ENCODE measurements at regions not wholly inside any gene's neighbourhood (a gene's known extent, or its start where the extent isn't known, plus 50 kb on each side); places are given as distances from the start of the nearest gene placed in this dataset.

- TF ChIP-seq POLR2A (IDR thresholded peaks at IDR 0.05; ENCODE audit: low read depth, low read length) (no peak), BHLHE40 (IDR thresholded peaks at IDR 0.05; ENCODE audit: low read depth, low read length) (no peak), MXI1 (IDR thresholded peaks at IDR 0.05; ENCODE audit: borderline replicate concordance, low read depth, low read length) (no peak), CTCF (conservative IDR thresholded peaks at IDR 0.05; ENCODE audit: low read depth, low read length) (no peak), RAD21 (IDR thresholded peaks at IDR 0.05; ENCODE audit: low read length) (no peak)
Measured at GRCh38 chr16:50881331-50881830, 139.5 kb downstream of the CYLD start.

All from IMR-90 (cell line).